D341Med (cell line): ENCODE measurements at regions not wholly inside any gene's neighbourhood (a gene's known extent, or its start where the extent isn't known, plus 50 kb on each side); places are given as distances from the start of the nearest gene placed in this dataset.
"Not testable (repeated sequence)": the region's sequence is repeated elsewhere in the genome, so short reads cannot be mapped to it uniquely, and the experiment has no call there.

ENCODE experiments used
- DNase-seq: peaks from one replicate; pipeline ENCODE4 v3.0.0; 2012; ENCODE audit warnings: low spot score

GRCh38 chr13:47696674-47697073 lies 304.4 kb downstream of the SUCLA2 start:
- DNase-seq = no peak

GRCh38 chr13:47687577-47687976 lies 313.5 kb downstream of the SUCLA2 start:
- DNase-seq = no peak

- DNase-seq = not testable (repeated sequence)
These were observed 315.9 kb downstream of the SUCLA2 start for GRCh38 chr13:47685156-47685555.

GRCh38 chr13:47680748-47681147 lies 320.3 kb downstream of the SUCLA2 start:
- no peak for DNase-seq

GRCh38 chr13:47679401-47679800 lies 321.7 kb downstream of the SUCLA2 start:
- no peak for DNase-seq

GRCh38 chr13:47678201-47678968 lies 322.7 kb downstream of the SUCLA2 start:
- no peak for DNase-seq

- no peak for DNase-seq
These were observed 325.2 kb downstream of the SUCLA2 start for GRCh38 chr13:47675871-47676270.

- no peak for DNase-seq
These were observed 327.8 kb downstream of the SUCLA2 start for GRCh38 chr13:47673009-47673850.

GRCh38 chr13:47672245-47673008 lies 328.6 kb downstream of the SUCLA2 start:
- no peak for DNase-seq

- DNase-seq = no peak
These were observed 329.3 kb downstream of the SUCLA2 start for GRCh38 chr13:47671776-47672175.

- DNase-seq = no peak
These were observed 336.0 kb downstream of the SUCLA2 start for GRCh38 chr13:47665043-47665442.

- DNase-seq = no peak
These were observed 340.0 kb downstream of the SUCLA2 start for GRCh38 chr13:47661076-47661475.

- DNase-seq = no peak
These were observed 344.4 kb downstream of the SUCLA2 start for GRCh38 chr13:47656651-47657050.

- DNase-seq = no peak
These were observed 350.9 kb downstream of the SUCLA2 start for GRCh38 chr13:47650209-47650608.

- DNase-seq = no peak
These were observed 354.1 kb downstream of the SUCLA2 start for GRCh38 chr13:47647001-47647400.

GRCh38 chr13:47646298-47646697 lies 354.8 kb downstream of the SUCLA2 start:
- DNase-seq = no peak

GRCh38 chr13:47639738-47640447 lies 361.2 kb downstream of the SUCLA2 start:
- no peak for DNase-seq

GRCh38 chr13:47638627-47639026 lies 362.4 kb downstream of the SUCLA2 start:
- no peak for DNase-seq

- no peak for DNase-seq
These were observed 368.8 kb downstream of the SUCLA2 start for GRCh38 chr13:47632311-47632710.

- no peak for DNase-seq
These were observed 372.4 kb downstream of the SUCLA2 start for GRCh38 chr13:47628666-47629065.

- DNase-seq = no peak
These were observed 377.2 kb downstream of the SUCLA2 start for GRCh38 chr13:47623862-47624261.

- no peak for DNase-seq
These were observed 379.1 kb downstream of the SUCLA2 start for GRCh38 chr13:47621931-47622330.
